Smooth muscle cell (in vitro differentiated cells): ENCODE measurements at regions not wholly inside any gene's neighbourhood (a gene's known extent, or its start where the extent isn't known, plus 50 kb on each side); places are given as distances from the start of the nearest gene placed in this dataset.

Experiments
- DNase-seq: peaks from one replicate; lab custom pipeline; 2025; ENCODE audit not compliant: unreplicated experiment; lab: John Stamatoyannopoulos, UW
- H2AFZ ChIP-seq: fragments of 200-600 bp; sonication (generic); 2 replicates; pipeline ENCODE4 v1.6.0; 2016; ENCODE audit warnings: antibody characterized with exemption, low read depth, mild to moderate bottlenecking
- H3F3A ChIP-seq: fragments of 200-600 bp; sonication (generic); 2 replicates; pipeline ENCODE4 v1.6.0; 2017; ENCODE audit warnings: antibody characterized with exemption, low read depth
- H3K27ac ChIP-seq: fragments of 200-600 bp; sonication (generic); 2 replicates; pipeline ENCODE4 v1.5.1; 2016; ENCODE audit warnings: low read depth, mild to moderate bottlenecking
- H3K27me3 ChIP-seq: fragments of 200-600 bp; sonication (generic); 2 replicates; pipeline ENCODE4 v1.6.1; 2016; ENCODE audit warnings: low read depth, mild to moderate bottlenecking
- H3K36me3 ChIP-seq: fragments of 200-600 bp; sonication (generic); 2 replicates; pipeline ENCODE4 v1.5.1; 2016; ENCODE audit warnings: low read depth
- H3K4me1 ChIP-seq: fragments of 200-600 bp; sonication (generic); 2 replicates; pipeline ENCODE4 v1.5.1; 2016; ENCODE audit warnings: low read depth
- H3K4me2 ChIP-seq: fragments of 200-600 bp; sonication (generic); 2 replicates; pipeline ENCODE4 v1.6.0; 2016; ENCODE audit warnings: mild to moderate bottlenecking
- H3K4me3 ChIP-seq: fragments of 200-600 bp; sonication (generic); 2 replicates; pipeline ENCODE4 v1.5.1; 2016; ENCODE audit warnings: mild to moderate bottlenecking
- H3K79me2 ChIP-seq: fragments of 200-600 bp; sonication (generic); 2 replicates; pipeline ENCODE4 v1.6.0; 2016; ENCODE audit warnings: low read depth, mild to moderate bottlenecking
- H3K9ac ChIP-seq: fragments of 200-600 bp; sonication (generic); 2 replicates; pipeline ENCODE4 v1.6.0; 2016; ENCODE audit warnings: low read depth
- H3K9me3 ChIP-seq: fragments of 200-600 bp; sonication (generic); replicated peaks from 2 replicates; pipeline ENCODE4 v1.5.1; 2016; ENCODE audit warnings: low read depth
- H4K20me1 ChIP-seq: fragments of 200-600 bp; sonication (generic); 2 replicates; pipeline ENCODE4 v1.6.0; 2016; ENCODE audit warnings: low read depth
- WGBS: methylation state at CpG from one replicate; pipeline ENCODE4 v1.1.7; 2016; ENCODE audit warnings: low lambda C conversion rate; 5-methylcytosine and 5-hydroxymethylcytosine counted together
- TF ChIP-seq, protein P1 (sequence below): fragments of 200-600 bp; sonication (generic); IDR thresholded peaks from 2 replicates; pipeline ENCODE4 v1.5.1; 2017; ENCODE audit warnings: borderline replicate concordance, mild to moderate bottlenecking, antibody characterized with exemption; ENCODE audit not compliant: insufficient read depth, poor library complexity, severe bottlenecking

DNA sequence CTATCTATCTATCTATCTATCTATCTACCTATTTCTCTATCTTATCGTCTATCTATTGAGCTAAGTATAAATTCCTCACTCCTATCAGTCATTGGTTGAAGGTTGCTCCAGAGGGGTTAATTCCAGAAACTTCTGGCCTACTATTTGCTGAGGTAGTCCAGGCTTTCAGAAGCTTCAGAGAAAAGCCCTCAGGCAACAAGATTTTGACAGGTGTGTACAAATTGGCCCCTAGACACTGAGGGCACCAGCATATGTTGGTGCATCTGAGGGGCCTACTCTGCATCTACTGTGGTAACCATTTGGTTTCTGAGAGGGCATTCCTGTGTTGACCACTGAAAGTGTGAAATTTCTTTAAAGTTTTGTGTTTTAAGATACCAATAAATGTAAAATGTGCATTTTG, 265.2 kb upstream of the B3GALT2 start:
- no peak overlapping the region for H3K4me2 ChIP-seq
- no peak overlapping the region for H3K4me3 ChIP-seq
- no peak for DNase-seq
- no peaks in the 10 kb centered on the region for H4K20me1 ChIP-seq
- H2AFZ ChIP-seq: no peak overlapping the region
- H3K9me3 ChIP-seq: no peaks in the 10 kb centered on the region
- no peaks in the 10 kb centered on the region for H3K27me3 ChIP-seq
- no peak overlapping the region for H3K9ac ChIP-seq
- H3K27ac ChIP-seq: no peak overlapping the region
- H3F3A ChIP-seq: no peaks in the 10 kb centered on the region
- no peaks in the 10 kb centered on the region for H3K4me1 ChIP-seq
- no peaks in the 10 kb centered on the region for H3K36me3 ChIP-seq
- H3K79me2 ChIP-seq: no peaks in the 10 kb centered on the region
- TF ChIP-seq, protein P1, sequence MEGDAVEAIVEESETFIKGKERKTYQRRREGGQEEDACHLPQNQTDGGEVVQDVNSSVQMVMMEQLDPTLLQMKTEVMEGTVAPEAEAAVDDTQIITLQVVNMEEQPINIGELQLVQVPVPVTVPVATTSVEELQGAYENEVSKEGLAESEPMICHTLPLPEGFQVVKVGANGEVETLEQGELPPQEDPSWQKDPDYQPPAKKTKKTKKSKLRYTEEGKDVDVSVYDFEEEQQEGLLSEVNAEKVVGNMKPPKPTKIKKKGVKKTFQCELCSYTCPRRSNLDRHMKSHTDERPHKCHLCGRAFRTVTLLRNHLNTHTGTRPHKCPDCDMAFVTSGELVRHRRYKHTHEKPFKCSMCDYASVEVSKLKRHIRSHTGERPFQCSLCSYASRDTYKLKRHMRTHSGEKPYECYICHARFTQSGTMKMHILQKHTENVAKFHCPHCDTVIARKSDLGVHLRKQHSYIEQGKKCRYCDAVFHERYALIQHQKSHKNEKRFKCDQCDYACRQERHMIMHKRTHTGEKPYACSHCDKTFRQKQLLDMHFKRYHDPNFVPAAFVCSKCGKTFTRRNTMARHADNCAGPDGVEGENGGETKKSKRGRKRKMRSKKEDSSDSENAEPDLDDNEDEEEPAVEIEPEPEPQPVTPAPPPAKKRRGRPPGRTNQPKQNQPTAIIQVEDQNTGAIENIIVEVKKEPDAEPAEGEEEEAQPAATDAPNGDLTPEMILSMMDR: no peak
- 76% methylated on average over 1 of the region's 1 CpG for WGBS

GRCh38 chr1:193451001-193451400, 264.6 kb upstream of the B3GALT2 start:
- no peaks in the 10 kb centered on the region for H3K9me3 ChIP-seq
- no peak overlapping the region for H3K9ac ChIP-seq
- no peaks in the 10 kb centered on the region for H3F3A ChIP-seq
- no peak overlapping the region for H3K4me2 ChIP-seq
- H3K27ac ChIP-seq: no peak overlapping the region
- H3K27me3 ChIP-seq: no peaks in the 10 kb centered on the region
- 96% methylated on average over 1 of the region's 1 CpG for WGBS
- H3K4me1 ChIP-seq: no peaks in the 10 kb centered on the region
- no peak for DNase-seq
- H3K4me3 ChIP-seq: no peak overlapping the region
- no peak overlapping the region for H2AFZ ChIP-seq
- no peaks in the 10 kb centered on the region for H3K36me3 ChIP-seq
- TF ChIP-seq, protein P1: no peak
- no peaks in the 10 kb centered on the region for H4K20me1 ChIP-seq
- H3K79me2 ChIP-seq: no peaks in the 10 kb centered on the region

DNA sequence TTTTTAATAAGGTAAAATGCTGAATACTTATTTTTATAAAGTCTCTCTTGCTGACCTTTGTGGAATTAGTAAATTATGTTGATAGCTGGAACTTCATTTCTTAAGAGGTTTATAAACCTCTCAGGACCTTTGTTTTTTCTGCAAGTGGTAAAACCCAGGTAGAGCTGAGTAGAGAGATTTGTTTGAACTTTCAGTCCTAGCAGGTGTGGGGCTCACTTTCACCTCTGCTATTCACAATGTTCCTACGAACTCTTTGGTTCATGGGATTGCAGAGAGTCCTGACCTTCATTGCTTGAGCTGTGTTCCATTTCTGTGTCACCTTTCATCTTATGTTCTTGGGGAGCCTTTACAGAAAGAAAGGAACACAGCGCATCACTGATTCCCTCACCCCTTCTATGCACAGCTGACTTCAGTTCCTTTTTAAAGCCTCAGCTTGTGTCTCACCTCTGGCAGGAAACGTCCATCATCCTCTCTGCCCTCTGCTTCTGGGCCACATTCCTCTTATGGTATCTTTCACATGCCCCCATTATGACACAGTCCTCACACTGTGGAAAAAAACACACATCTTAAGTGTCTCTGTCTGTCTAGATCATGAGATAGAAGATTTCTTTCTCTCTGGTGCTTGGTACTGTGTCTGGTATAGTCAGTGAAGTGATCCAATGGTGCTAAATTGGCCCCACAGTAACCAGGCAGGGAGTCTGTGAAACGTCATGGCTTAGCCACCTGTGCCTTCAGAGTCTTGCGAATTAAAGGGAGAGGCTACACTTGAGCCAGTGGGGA, 262.5 kb upstream of the B3GALT2 start:
- H2AFZ ChIP-seq: no peak overlapping the region
- 59% methylated on average over 5 of the region's 5 CpGs for WGBS
- H3K27me3 ChIP-seq: no peaks in the 10 kb centered on the region

More for the DNA sequence above, 262.5 kb upstream of the B3GALT2 start:
- no peaks in the 10 kb centered on the region for H3F3A ChIP-seq
- H3K27ac ChIP-seq: no peak overlapping the region
- H3K4me3 ChIP-seq: no peak overlapping the region
- H3K9ac ChIP-seq: no peak overlapping the region
- TF ChIP-seq, protein P1: no peak
- H3K79me2 ChIP-seq: no peaks in the 10 kb centered on the region
- no peaks in the 10 kb centered on the region for H3K9me3 ChIP-seq
- no peaks in the 10 kb centered on the region for H3K36me3 ChIP-seq
- H4K20me1 ChIP-seq: no peaks in the 10 kb centered on the region
- no peak for DNase-seq
- no peaks in the 10 kb centered on the region for H3K4me1 ChIP-seq
- H3K4me2 ChIP-seq: no peak overlapping the region
